ENCODE measurements at regions not wholly inside any gene's neighbourhood (a gene's known extent, or its start where the extent isn't known, plus 50 kb on each side); places are given as distances from the start of the nearest gene placed in this dataset.

- TF ChIP-seq CTCF (IDR thresholded peaks at IDR 0.05) (no peak), POLR2A (IDR thresholded peaks at IDR 0.05) (no peak)
Measured at GRCh38 chrX:138921031-138921430, 209.5 kb upstream of the FGF13 start.
